ENCODE measurements at regions not wholly inside any gene's neighbourhood (a gene's known extent, or its start where the extent isn't known, plus 50 kb on each side); places are given as distances from the start of the nearest gene placed in this dataset.
A peak's percentile ranks its signal among the peaks of the same experiment; 100 is the strongest.

DNA sequence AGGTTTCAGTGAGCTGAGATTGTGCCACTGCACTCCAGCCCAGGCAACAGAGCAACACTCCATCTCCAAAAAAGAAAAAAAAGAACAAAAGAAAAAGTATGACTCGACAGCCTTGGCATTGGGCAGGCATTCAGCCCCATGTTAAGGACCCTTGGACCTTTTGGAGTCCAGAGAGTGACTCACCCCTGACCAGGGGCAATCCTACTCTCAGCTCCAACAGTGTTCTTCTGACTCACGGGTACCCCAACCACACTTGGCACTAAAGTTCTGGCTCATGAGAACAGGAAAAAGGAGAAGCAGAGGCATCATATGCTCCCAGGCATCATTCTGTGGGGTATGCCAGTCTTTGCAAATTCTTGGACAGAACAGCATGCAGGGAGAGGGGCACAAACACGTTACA is 252.4 kb upstream of the HES1 start:
- peak overlapping the region; percentile 28 for H3K27ac ChIP-seq
- DNase-seq (ENCODE audit: low spot score): no peak
- POLR2A ChIA-PET (ENCODE audit: low non-redundant PET): no interaction called here
- TF ChIP-seq, protein P1, sequence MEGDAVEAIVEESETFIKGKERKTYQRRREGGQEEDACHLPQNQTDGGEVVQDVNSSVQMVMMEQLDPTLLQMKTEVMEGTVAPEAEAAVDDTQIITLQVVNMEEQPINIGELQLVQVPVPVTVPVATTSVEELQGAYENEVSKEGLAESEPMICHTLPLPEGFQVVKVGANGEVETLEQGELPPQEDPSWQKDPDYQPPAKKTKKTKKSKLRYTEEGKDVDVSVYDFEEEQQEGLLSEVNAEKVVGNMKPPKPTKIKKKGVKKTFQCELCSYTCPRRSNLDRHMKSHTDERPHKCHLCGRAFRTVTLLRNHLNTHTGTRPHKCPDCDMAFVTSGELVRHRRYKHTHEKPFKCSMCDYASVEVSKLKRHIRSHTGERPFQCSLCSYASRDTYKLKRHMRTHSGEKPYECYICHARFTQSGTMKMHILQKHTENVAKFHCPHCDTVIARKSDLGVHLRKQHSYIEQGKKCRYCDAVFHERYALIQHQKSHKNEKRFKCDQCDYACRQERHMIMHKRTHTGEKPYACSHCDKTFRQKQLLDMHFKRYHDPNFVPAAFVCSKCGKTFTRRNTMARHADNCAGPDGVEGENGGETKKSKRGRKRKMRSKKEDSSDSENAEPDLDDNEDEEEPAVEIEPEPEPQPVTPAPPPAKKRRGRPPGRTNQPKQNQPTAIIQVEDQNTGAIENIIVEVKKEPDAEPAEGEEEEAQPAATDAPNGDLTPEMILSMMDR (conservative IDR thresholded peaks at IDR 0.05; ENCODE audit: low read depth): no peak
- CTCF ChIA-PET: no interaction called here

DNA sequence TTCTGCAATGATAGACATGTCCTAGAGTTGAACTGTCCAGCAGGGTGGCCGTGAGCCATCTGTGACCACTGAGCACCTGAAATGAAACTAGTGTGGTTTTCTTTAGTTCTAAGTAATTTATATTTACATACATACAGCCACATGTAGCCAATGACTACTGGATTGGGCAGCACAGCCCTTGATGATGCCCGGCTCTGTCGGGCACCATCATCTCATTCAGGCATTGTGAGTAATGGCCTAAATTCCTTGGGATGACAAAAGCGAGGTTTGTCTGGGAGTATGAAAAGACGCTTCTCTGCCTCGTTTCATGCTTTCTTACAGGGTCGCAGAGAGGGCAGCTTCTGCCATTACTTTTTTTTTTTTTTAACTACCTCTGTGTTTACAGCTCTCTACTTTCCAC is 251.9 kb upstream of the HES1 start:
- POLR2A ChIA-PET (ENCODE audit: low non-redundant PET): no interaction called here
- DNase-seq (ENCODE audit: low spot score): no peak

DNA sequence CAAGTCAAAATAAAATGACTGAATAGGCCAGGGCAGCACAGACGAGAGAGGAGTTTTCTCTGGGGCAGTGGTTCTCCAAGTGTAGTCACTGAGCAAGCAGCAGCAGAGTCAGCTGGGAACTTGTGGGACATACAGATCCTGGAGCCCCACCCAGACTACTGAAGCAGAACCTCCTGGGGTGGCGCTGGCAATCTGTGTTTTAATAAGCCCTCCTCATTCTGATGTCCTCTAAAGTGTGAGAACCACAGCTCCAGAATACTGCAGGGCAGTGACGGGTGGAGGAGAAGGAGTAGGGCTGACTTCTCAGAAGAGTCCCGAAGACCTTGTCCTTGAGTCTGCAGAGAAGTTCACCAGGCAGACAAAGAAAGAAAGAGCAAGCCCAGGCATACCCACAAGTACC is 251.3 kb upstream of the HES1 start:
- no peak overlapping the region for H3K27ac ChIP-seq
- ChIA-PET POLR2A (ENCODE audit: low non-redundant PET) (no interaction called here), CTCF (no interaction called here)
- no peak for DNase-seq (ENCODE audit: low spot score)
- TF ChIP-seq, protein P1 (conservative IDR thresholded peaks at IDR 0.05; ENCODE audit: low read depth): no peak

More for the DNA sequence above, 251.9 kb upstream of the HES1 start:
- H3K27ac ChIP-seq: no peak overlapping the region
- TF ChIP-seq, protein P1 (conservative IDR thresholded peaks at IDR 0.05; ENCODE audit: low read depth): no peak
- CTCF ChIA-PET: no interaction called here

DNA sequence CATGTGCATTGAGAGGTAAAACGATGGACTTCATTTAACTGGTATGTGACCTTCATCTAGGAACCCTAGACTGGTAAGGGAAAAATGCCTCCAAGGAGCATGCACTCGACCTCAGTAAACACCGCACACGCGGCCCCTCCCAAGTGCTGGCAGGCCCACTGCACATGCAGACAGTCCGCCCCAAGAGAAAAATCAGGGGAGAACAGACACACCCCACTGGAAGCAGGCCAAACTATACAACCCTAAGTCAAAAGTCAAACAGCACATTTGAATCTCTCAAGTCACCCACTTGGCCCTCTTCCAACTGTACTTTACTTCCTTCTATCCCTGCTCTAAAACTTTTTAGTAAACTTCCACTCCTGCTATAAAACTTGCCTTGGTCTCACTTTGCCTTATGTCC is 250.1 kb upstream of the HES1 start:
- no peak overlapping the region for H3K27ac ChIP-seq
- ChIA-PET CTCF (no interaction called here), POLR2A (ENCODE audit: low non-redundant PET) (no interaction called here)
- TF ChIP-seq, protein P1 (conservative IDR thresholded peaks at IDR 0.05; ENCODE audit: low read depth): no peak
- no peak for DNase-seq (ENCODE audit: low spot score)

DNA sequence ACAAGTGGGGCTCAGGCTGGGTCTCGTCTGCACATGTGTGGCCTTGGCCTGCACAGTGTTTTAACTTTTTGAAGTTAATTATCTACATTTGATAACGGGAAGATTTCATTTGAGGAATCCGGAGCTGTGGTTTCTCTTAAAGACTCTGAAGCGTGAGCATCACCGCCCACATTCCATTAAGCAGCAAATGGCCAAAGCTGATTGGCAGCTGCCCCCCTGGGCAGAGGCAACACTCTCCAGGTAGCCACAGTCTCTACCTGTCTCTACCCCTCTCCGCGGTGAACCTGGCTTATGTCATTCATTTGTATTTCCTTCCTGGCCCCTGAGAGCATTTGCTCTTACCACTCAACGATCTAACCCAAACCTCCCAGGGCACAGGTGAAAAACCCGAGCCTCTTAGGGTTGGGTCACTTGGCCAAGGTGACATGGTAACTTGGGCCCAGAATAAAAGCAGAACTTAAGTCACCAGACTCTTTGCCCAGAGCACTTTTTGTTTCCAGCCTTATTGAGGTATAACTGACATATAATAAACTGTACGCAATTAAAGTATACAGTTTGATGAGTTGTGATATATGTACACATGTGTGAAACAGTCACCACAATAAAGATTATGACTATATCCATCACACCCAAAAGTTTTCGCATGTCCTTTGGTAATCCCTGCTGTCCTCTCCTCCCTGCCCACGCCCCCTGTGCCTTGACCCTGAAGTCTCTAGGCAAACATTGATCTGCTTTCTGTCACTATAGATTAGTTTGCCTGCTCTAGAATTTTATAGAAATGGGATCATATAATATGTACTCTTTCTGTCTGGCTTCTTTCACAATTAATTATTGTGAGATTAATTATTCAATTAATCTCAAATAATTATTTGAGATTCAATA is 245.7 kb upstream of the HES1 start:
- TF ChIP-seq, protein P1 (conservative IDR thresholded peaks at IDR 0.05; ENCODE audit: low read depth): no peak
- no peak for DNase-seq (ENCODE audit: low spot score)
- H3K27ac ChIP-seq: no peak overlapping the region
- CTCF ChIA-PET: no interaction called here
- POLR2A ChIA-PET (ENCODE audit: low non-redundant PET): no interaction called here

DNA sequence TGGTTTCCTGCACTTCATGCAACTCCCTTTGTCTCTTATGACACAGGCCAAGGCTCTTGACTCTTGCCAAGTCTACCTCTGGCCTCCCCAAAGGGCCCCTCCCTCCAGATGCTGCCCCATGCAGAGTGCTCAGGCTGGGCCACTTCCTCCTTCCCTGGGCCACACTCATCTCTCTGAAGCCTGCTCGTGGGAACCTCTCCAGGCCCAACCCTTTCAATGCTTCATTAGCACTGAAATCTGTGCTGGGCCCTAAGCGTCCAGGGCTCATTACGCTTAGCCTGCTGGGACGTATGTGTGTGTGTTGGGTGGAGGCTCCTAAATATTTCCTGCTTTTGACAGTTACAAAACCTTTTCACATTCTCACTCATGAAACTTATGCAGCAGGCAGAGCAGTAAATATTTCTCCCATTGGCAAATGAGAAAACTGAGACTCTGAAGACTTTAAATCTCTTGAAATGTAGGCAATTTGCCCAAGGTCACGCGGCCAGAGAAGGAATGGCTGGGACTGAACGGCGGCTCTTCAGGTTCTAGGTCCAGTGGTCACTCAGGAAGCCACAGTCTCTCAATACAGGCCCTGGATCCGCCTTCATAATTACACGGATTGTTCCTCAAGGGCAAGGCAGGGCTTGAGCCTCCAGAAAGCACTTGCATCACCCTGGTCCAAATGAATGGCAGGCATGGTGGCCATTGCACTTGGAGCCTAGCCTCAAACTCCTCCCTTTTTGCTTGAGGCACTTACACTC is 241.7 kb upstream of the HES1 start:
- H3K27ac ChIP-seq: peak overlapping the region; percentile 33
- ChIA-PET CTCF (interaction anchor here (0.6 kb wide), 1 partner anchor 57 kb away, joined by 3 read pairs; no protein-coding TSS in a partner anchor), POLR2A (ENCODE audit: low non-redundant PET) (no interaction called here)
- TF ChIP-seq, protein P1 (conservative IDR thresholded peaks at IDR 0.05; ENCODE audit: low read depth): no peak
- no peak for DNase-seq (ENCODE audit: low spot score)

All from RWPE1 (cell line).